GM18505 (cell line): ENCODE measurements at regions not wholly inside any gene's neighbourhood (a gene's known extent, or its start where the extent isn't known, plus 50 kb on each side); places are given as distances from the start of the nearest gene placed in this dataset.

Experiments
- ATAC-seq: cut with Tn5 transposase; IDR thresholded peaks from one replicate; pipeline ENCODE4 v1.9.1; 2021; ENCODE audit not compliant: unreplicated experiment
- POLR2A ChIP-seq: IDR thresholded peaks from 4 replicates; pipeline ENCODE4 v1.6.1; 2011; ENCODE audit warnings: borderline replicate concordance; ENCODE audit not compliant: insufficient read depth, insufficient read length; ENCODE audit errors: extremely low read depth

- no peak for ATAC-seq
- TF ChIP-seq POLR2A: no peak
Measured at GRCh38 chrX:124910611-124911010, 409.1 kb upstream of the TEX13C start.

GRCh38 chrX:124917011-124917410 is 402.7 kb upstream of the TEX13C start:
- ATAC-seq: no peak
- TF ChIP-seq POLR2A: no peak

- no peak for TF ChIP-seq POLR2A
- no peak for ATAC-seq
Measured at GRCh38 chrX:124925681-124926080, 394.0 kb upstream of the TEX13C start.

- TF ChIP-seq POLR2A: no peak
- ATAC-seq: no peak
Measured at GRCh38 chrX:124931241-124931640, 388.4 kb upstream of the TEX13C start.

- no peak for ATAC-seq
Measured at GRCh38 chrX:124931958-124932357, 387.7 kb upstream of the TEX13C start.

GRCh38 chrX:124938715-124939114 is 381.0 kb upstream of the TEX13C start:
- no peak for ATAC-seq
- TF ChIP-seq POLR2A: no peak

More at GRCh38 chrX:124931958-124932357, 387.7 kb upstream of the TEX13C start:
- TF ChIP-seq POLR2A: no peak

GRCh38 chrX:124940531-124940930 is 379.1 kb upstream of the TEX13C start:
- ATAC-seq: no peak
- no peak for TF ChIP-seq POLR2A

- no peak for TF ChIP-seq POLR2A
- ATAC-seq: no peak
Measured at GRCh38 chrX:124954402-124954801, 365.3 kb upstream of the TEX13C start.

- TF ChIP-seq POLR2A: no peak
- no peak for ATAC-seq
Measured at GRCh38 chrX:124960454-124960853, 359.2 kb upstream of the TEX13C start.

- no peak for TF ChIP-seq POLR2A
- no peak for ATAC-seq
Measured at GRCh38 chrX:124963717-124964116, 356.0 kb upstream of the TEX13C start, which contains the start of gene TENM1. TENM1 (minus strand) TSS chrX:124963817.

GRCh38 chrX:124975456-124975855 is 344.2 kb upstream of the TEX13C start:
- ATAC-seq: no peak
- TF ChIP-seq POLR2A: no peak

GRCh38 chrX:124981420-124981819 is 338.3 kb upstream of the TEX13C start:
- TF ChIP-seq POLR2A: no peak
- no peak for ATAC-seq

- no peak for ATAC-seq
Measured at GRCh38 chrX:124984140-124984813, 335.4 kb upstream of the TEX13C start.

GRCh38 chrX:124986284-124986683 is 333.4 kb upstream of the TEX13C start:
- ATAC-seq: no peak
- TF ChIP-seq POLR2A: no peak

More at GRCh38 chrX:124984140-124984813, 335.4 kb upstream of the TEX13C start:
- TF ChIP-seq POLR2A: no peak
